Endothelial cell of umbilical vein (primary cell): ENCODE measurements at regions not wholly inside any gene's neighbourhood (a gene's known extent, or its start where the extent isn't known, plus 50 kb on each side); places are given as distances from the start of the nearest gene placed in this dataset.

ENCODE experiments used
- BruUV-seq: library from RNA; stranded (reverse); fragments of 400-500 nt; replicated peaks from 2 replicates; lab custom pipeline; 2021; lab: Mats Ljungman, UMichigan
- CTCF ChIA-PET: fragments of 300-600, 350-600 bp; sonication (Branson Sonifier 250); formaldehyde crosslinking; loops from one replicate; lab custom pipeline; 2021; ENCODE audit warnings: antibody characterized with exemption, inconsistent platforms; lab: Charles Lee
- POLR2A ChIA-PET: fragments of 300-600, 350-600 bp; sonication (Branson Sonifier 250); formaldehyde crosslinking; loops from one replicate; lab custom pipeline; 2021; ENCODE audit warnings: antibody characterized with exemption, inconsistent platforms; lab: Charles Lee
- DNase-seq: peaks from one replicate; pipeline ENCODE4 v3.0.0-alpha.2; 2011; ENCODE audit warnings: low read depth, low spot score
- FAIRE-seq: peaks from 2 replicates; lab custom pipeline; 2011; peaks lifted over from hg19 to GRCh38; lab: Jason Lieb, UNC
- H2AFZ ChIP-seq: 2 replicates; pipeline ENCODE4 v1.6.0; 2012; ENCODE audit warnings: low read depth, low read length, control low read depth, inconsistent platforms
- H3K27ac ChIP-seq: 2 replicates; pipeline ENCODE4 v1.5.1; 2011; ENCODE audit warnings: low read depth, mild to moderate bottlenecking, control low read depth, low read length, moderate library complexity; ENCODE audit not compliant: insufficient read depth
- H3K27me3 ChIP-seq, 2 experiments: 2 replicates each; pipeline versions ENCODE4 v1.6.0 to v1.6.1; 2011; ENCODE audit warnings: low read length in 2 of 2, mixed read lengths in 1 of 2; ENCODE audit not compliant: control insufficient read depth in 2 of 2, insufficient read depth in 2 of 2
- H3K36me3 ChIP-seq, 2 experiments: 2 replicates in 1 of 2; 3 replicates in 1 of 2; pipeline ENCODE4 v1.5.1; 2011; ENCODE audit warnings: low read length in 2 of 2, mild to moderate bottlenecking in 1 of 2, moderate library complexity in 1 of 2; ENCODE audit not compliant: control insufficient read depth in 2 of 2, insufficient read depth in 2 of 2; ENCODE audit errors: extremely low read depth in 1 of 2
- H3K4me1 ChIP-seq: 3 replicates; pipeline ENCODE4 v1.5.1; 2011; ENCODE audit warnings: mild to moderate bottlenecking, low read length; ENCODE audit not compliant: control insufficient read depth, insufficient read depth; ENCODE audit errors: extremely low read depth
- H3K4me2 ChIP-seq: 2 replicates; pipeline ENCODE4 v1.6.1; 2011; ENCODE audit warnings: low read length, control low read depth, mixed read lengths; ENCODE audit not compliant: insufficient read depth
- H3K4me3 ChIP-seq, 3 experiments: fragments of 200-600 bp in 1 of 3; sonication (generic), shearing (Covaris generic) in 1 of 3; replicated peaks in 1 of 3; 2 replicates each; pipeline ENCODE4 v1.5.1; 2011 to 2016; ENCODE audit warnings: control low read depth in 3 of 3, low read length in 3 of 3, mild to moderate bottlenecking in 2 of 3, inconsistent platforms in 1 of 3, low read depth in 1 of 3, moderate library complexity in 1 of 3; ENCODE audit not compliant: insufficient read depth in 1 of 3
- H3K79me2 ChIP-seq: 2 replicates; pipeline ENCODE4 v1.6.0; 2012; ENCODE audit warnings: low read length, inconsistent platforms; ENCODE audit not compliant: control insufficient read depth, insufficient read depth
- H3K9ac ChIP-seq: replicated peaks from 2 replicates; pipeline ENCODE3; 2011; ENCODE audit warnings: low read length, control low read depth; ENCODE audit not compliant: insufficient read depth; ENCODE audit errors: extremely low read depth
- H3K9me1 ChIP-seq: replicated peaks from 3 replicates; pipeline ENCODE4 v1.6.0; 2011; ENCODE audit warnings: mild to moderate bottlenecking, low read length; ENCODE audit not compliant: control insufficient read depth, insufficient read depth; ENCODE audit errors: extremely low read depth
- H3K9me3 ChIP-seq: replicated peaks from 2 replicates; pipeline ENCODE4 v1.5.1; 2012; ENCODE audit warnings: low read length, inconsistent platforms; ENCODE audit not compliant: control insufficient read depth, insufficient read depth
- H4K20me1 ChIP-seq: replicated peaks from 2 replicates; pipeline ENCODE3; 2011; ENCODE audit warnings: mild to moderate bottlenecking, low read length; ENCODE audit not compliant: control insufficient read depth, insufficient read depth; ENCODE audit errors: extremely low read depth
- EZH2 ChIP-seq: IDR thresholded peaks from 2 replicates; pipeline ENCODE4 v1.6.1; 2012; ENCODE audit warnings: borderline replicate concordance, low read depth, mild to moderate bottlenecking, moderate library complexity, low read length, inconsistent platforms; ENCODE audit not compliant: severe bottlenecking
- FOS ChIP-seq: IDR thresholded peaks from 2 replicates; pipeline ENCODE4 v1.6.1; 2011; ENCODE audit warnings: mild to moderate bottlenecking, low read length, moderate library complexity, borderline replicate concordance; ENCODE audit not compliant: insufficient read depth
- GATA2 ChIP-seq: IDR thresholded peaks from 2 replicates; pipeline ENCODE4 v1.7.0; 2011; ENCODE audit warnings: low read depth, mild to moderate bottlenecking, moderate library complexity, mixed read lengths, low read length; ENCODE audit not compliant: insufficient read length, insufficient read depth
- JUN ChIP-seq: IDR thresholded peaks from 2 replicates; pipeline ENCODE4 v1.6.1; 2011; ENCODE audit warnings: borderline replicate concordance, low read depth; ENCODE audit not compliant: insufficient read length, insufficient read depth
- MAX ChIP-seq: IDR thresholded peaks from 2 replicates; pipeline ENCODE4 v1.6.1; 2011; ENCODE audit not compliant: insufficient read depth, insufficient read length
- MYC ChIP-seq: IDR thresholded peaks from one replicate; pipeline ENCODE4 v1.6.1; 2011; ENCODE audit warnings: mild to moderate bottlenecking, low read depth, low read length
- POLR2A ChIP-seq: IDR thresholded peaks from 2 replicates; pipeline ENCODE4 v1.6.1; 2012; ENCODE audit warnings: low read depth, mild to moderate bottlenecking, control low read depth, low read length
- POLR2AphosphoS5 ChIP-seq: IDR thresholded peaks from 2 replicates; pipeline ENCODE4 v1.6.1; 2012; ENCODE audit warnings: low read depth, mild to moderate bottlenecking, control low read depth, low read length, moderate library complexity; ENCODE audit not compliant: insufficient read depth
- dilution Hi-C: fragments of 300-500 bp; cut with MboI; formaldehyde crosslinking; loops from one replicate; pipeline ENCODE4 v1.15.0; 2019; ENCODE audit warnings: low sequenced_read_pairs; ENCODE audit not compliant: extremely low pct_ligation_motif_present
- intact Hi-C: fragments of 100-400 bp; cut with micrococcal nuclease; formaldehyde crosslinking; loops from one replicate; pipeline ENCODE4 v1.10.0; 2022
- TF ChIP-seq, protein P1 (sequence below), 2 donors: IDR thresholded peaks; 1 replicate in 1 of 2; 2 replicates in 1 of 2; pipeline ENCODE4 v1.5.1; 2011; ENCODE audit warnings: low read length in 2 of 2, mild to moderate bottlenecking in 2 of 2, moderate library complexity in 2 of 2, control low read depth in 1 of 2, inconsistent platforms in 1 of 2, low read depth in 1 of 2; ENCODE audit not compliant: insufficient read depth in 1 of 2; ENCODE audit errors: extremely low read depth in 1 of 2

DNA sequence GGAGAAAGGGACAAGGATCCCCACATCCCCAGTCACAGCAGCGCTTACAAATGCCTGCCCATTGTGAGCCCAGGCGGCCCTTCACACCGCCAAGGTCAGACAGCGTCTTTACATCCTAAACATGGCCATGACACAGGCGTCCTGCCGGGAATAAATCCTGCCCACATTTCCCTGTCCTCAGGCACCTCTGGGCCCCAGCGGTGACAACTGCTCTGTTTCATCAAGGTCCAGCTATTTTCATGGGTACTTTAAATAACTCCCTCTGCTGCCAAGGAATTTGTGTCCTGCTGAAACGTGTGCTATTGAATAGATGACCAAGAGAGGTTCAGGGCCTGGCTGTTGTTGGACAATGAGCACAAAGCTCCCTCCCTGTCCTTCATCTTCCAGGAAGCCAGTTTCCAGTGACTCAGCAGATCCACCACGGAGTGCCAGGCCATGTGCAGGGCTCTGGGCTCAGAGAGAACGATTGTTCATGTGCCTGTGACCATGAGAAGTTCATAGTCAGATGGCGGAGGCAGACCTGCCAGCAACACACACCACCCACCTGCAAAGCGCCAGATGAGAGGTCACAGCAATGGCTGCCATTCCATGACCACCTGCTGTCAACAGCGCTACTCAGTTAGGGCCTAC is 195.8 kb downstream of the MATN1 start:
- BruUV-seq = no TSS peak
- H3K27ac ChIP-seq = no peak overlapping the region

GRCh38 chr1:30526652-30527345 is 196.6 kb downstream of the MATN1 start:
- TF ChIP-seq JUN = no peak
- no peak for TF ChIP-seq MYC
- TF ChIP-seq FOS = no peak
- TF ChIP-seq GATA2 = no peak
- TF ChIP-seq EZH2 = no peak
- no peak for TF ChIP-seq POLR2A
- no peak for TF ChIP-seq POLR2AphosphoS5
- no peak for TF ChIP-seq MAX
- TF ChIP-seq, protein P1, sequence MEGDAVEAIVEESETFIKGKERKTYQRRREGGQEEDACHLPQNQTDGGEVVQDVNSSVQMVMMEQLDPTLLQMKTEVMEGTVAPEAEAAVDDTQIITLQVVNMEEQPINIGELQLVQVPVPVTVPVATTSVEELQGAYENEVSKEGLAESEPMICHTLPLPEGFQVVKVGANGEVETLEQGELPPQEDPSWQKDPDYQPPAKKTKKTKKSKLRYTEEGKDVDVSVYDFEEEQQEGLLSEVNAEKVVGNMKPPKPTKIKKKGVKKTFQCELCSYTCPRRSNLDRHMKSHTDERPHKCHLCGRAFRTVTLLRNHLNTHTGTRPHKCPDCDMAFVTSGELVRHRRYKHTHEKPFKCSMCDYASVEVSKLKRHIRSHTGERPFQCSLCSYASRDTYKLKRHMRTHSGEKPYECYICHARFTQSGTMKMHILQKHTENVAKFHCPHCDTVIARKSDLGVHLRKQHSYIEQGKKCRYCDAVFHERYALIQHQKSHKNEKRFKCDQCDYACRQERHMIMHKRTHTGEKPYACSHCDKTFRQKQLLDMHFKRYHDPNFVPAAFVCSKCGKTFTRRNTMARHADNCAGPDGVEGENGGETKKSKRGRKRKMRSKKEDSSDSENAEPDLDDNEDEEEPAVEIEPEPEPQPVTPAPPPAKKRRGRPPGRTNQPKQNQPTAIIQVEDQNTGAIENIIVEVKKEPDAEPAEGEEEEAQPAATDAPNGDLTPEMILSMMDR (IDR thresholded peaks at IDR 0.05; ENCODE audit: extremely low read depth in 1 of 2, insufficient read depth in 1 of 2, low read depth in 1 of 2, low read length in 2 of 2) = no peak
- no peaks in the 10 kb centered on the region for H3K36me3 ChIP-seq
- no peak overlapping the region for H3K4me2 ChIP-seq
- no peaks in the 10 kb centered on the region for H3K9me1 ChIP-seq
- H3K79me2 ChIP-seq = no peaks in the 10 kb centered on the region
- H3K27ac ChIP-seq = no peak overlapping the region
- no peaks in the 10 kb centered on the region for H3K27me3 ChIP-seq
- no TSS peak for BruUV-seq
- dilution Hi-C loops (no loop called here), intact Hi-C loops (no loop called here)
- POLR2A ChIA-PET = no interaction called here
- H4K20me1 ChIP-seq = no peaks in the 10 kb centered on the region
- no peak overlapping the region for H3K9ac ChIP-seq
- DNase-seq = no peak
- H3K4me3 ChIP-seq = no peak overlapping the region
- CTCF ChIA-PET = no interaction called here
- no peak overlapping the region for H2AFZ ChIP-seq
- H3K4me1 ChIP-seq = no peaks in the 10 kb centered on the region
- FAIRE-seq = no peak
- no peaks in the 10 kb centered on the region for H3K9me3 ChIP-seq

More for the DNA sequence above, 195.8 kb downstream of the MATN1 start:
- intact Hi-C loops (no loop called here), dilution Hi-C loops (no loop called here)
- FAIRE-seq (no peak), DNase-seq (no peak)
- H3K4me1 ChIP-seq = no peaks in the 10 kb centered on the region
- H3K9me1 ChIP-seq = no peaks in the 10 kb centered on the region
- ChIA-PET POLR2A (no interaction called here), CTCF (no interaction called here)
- H3K27me3 ChIP-seq = no peaks in the 10 kb centered on the region
- no peaks in the 10 kb centered on the region for H3K79me2 ChIP-seq
- H4K20me1 ChIP-seq = no peaks in the 10 kb centered on the region
- peak overlapping the region; percentile 29 for H2AFZ ChIP-seq
- H3K4me3 ChIP-seq = no peak overlapping the region
- H3K9me3 ChIP-seq = no peaks in the 10 kb centered on the region
- H3K4me2 ChIP-seq = no peak overlapping the region
- no peaks in the 10 kb centered on the region for H3K36me3 ChIP-seq
- H3K9ac ChIP-seq = no peak overlapping the region
- TF ChIP-seq FOS = no peak
